PC-3 (cell line): ENCODE measurements at regions not wholly inside any gene's neighbourhood (a gene's known extent, or its start where the extent isn't known, plus 50 kb on each side); places are given as distances from the start of the nearest gene placed in this dataset.

Experiments used
- EZH2 ChIP-seq: fragments of 300-600 bp; sonication (generic); IDR thresholded peaks from one replicate; pipeline ENCODE4 v1.6.1; 2017; ENCODE audit warnings: antibody characterized with exemption, mild to moderate bottlenecking, low read length; ENCODE audit not compliant: unreplicated experiment
- EZH2phosphoT487 ChIP-seq: fragments of 300-600 bp; sonication (generic); IDR thresholded peaks from 2 replicates; pipeline ENCODE4 v1.6.1; 2018; ENCODE audit warnings: mild to moderate bottlenecking, antibody characterized with exemption, low read length, borderline replicate concordance
- TF ChIP-seq, protein P1 (sequence below): fragments of 300-600 bp; sonication (generic); conservative IDR thresholded peaks from 2 replicates; pipeline ENCODE4 v1.5.1; 2017; ENCODE audit warnings: antibody characterized with exemption, low read depth, mild to moderate bottlenecking, low read length

- TF ChIP-seq, protein P1, sequence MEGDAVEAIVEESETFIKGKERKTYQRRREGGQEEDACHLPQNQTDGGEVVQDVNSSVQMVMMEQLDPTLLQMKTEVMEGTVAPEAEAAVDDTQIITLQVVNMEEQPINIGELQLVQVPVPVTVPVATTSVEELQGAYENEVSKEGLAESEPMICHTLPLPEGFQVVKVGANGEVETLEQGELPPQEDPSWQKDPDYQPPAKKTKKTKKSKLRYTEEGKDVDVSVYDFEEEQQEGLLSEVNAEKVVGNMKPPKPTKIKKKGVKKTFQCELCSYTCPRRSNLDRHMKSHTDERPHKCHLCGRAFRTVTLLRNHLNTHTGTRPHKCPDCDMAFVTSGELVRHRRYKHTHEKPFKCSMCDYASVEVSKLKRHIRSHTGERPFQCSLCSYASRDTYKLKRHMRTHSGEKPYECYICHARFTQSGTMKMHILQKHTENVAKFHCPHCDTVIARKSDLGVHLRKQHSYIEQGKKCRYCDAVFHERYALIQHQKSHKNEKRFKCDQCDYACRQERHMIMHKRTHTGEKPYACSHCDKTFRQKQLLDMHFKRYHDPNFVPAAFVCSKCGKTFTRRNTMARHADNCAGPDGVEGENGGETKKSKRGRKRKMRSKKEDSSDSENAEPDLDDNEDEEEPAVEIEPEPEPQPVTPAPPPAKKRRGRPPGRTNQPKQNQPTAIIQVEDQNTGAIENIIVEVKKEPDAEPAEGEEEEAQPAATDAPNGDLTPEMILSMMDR = no peak
- TF ChIP-seq EZH2 (no peak), EZH2phosphoT487 (no peak)
Observed at GRCh38 chr2:175373729-175374128, 192.2 kb upstream of the ATP5MC3 start.
